Mammary epithelial cell (primary cell): ENCODE measurements at regions not wholly inside any gene's neighbourhood (a gene's known extent, or its start where the extent isn't known, plus 50 kb on each side); places are given as distances from the start of the nearest gene placed in this dataset.

Experiments used
- EZH2 ChIP-seq: IDR thresholded peaks from 2 replicates; pipeline ENCODE4 v1.6.1; 2012; ENCODE audit warnings: low read length, inconsistent platforms, borderline replicate concordance
- TF ChIP-seq, protein P1 (sequence below), 2 donors: IDR thresholded peaks in 1 of 2; conservative IDR thresholded peaks in 1 of 2; 2 replicates each; pipeline ENCODE4 v1.5.1; 2011 to 2012; ENCODE audit warnings: inconsistent platforms in 2 of 2, low read length in 2 of 2, mild to moderate bottlenecking in 2 of 2, control low read depth in 1 of 2, low read depth in 1 of 2; ENCODE audit not compliant: insufficient read depth in 1 of 2; ENCODE audit errors: extremely low read depth in 1 of 2

DNA sequence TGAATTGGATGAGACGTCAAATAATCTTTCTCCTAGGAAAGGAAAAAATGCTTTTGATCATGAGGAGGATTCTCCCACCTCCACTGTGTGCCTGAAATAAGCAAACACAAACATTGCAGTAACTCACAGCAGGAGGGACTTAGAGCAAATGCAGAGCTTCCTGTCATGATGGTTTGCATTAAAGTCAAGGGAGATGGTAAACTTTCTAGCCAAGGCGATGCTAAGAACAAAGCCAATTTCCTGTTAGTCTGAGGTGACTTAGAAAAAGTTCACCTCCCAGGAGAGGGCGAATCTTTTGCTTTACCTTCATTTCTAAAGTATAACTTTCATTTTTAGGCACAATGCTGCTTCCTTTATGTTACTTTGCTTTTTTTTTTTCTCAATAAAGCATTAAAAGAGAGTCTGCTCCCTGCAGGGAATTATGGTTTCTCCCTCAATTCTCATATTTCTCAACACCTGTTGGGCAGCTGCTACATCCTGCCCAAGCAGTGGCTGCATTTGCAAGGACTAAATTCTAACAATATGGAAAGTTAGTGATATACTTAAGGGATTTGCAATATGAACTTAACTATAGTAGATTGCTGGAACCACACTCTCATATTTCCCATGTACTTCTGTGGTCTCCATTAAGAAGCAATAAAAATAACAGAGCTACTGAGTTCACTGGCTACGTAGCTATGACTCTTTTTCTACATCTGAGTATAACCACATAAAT is 175.6 kb downstream of the PCTP start:
- TF ChIP-seq, protein P1, sequence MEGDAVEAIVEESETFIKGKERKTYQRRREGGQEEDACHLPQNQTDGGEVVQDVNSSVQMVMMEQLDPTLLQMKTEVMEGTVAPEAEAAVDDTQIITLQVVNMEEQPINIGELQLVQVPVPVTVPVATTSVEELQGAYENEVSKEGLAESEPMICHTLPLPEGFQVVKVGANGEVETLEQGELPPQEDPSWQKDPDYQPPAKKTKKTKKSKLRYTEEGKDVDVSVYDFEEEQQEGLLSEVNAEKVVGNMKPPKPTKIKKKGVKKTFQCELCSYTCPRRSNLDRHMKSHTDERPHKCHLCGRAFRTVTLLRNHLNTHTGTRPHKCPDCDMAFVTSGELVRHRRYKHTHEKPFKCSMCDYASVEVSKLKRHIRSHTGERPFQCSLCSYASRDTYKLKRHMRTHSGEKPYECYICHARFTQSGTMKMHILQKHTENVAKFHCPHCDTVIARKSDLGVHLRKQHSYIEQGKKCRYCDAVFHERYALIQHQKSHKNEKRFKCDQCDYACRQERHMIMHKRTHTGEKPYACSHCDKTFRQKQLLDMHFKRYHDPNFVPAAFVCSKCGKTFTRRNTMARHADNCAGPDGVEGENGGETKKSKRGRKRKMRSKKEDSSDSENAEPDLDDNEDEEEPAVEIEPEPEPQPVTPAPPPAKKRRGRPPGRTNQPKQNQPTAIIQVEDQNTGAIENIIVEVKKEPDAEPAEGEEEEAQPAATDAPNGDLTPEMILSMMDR (conservative IDR thresholded peaks at IDR 0.05 in 1 of 2, IDR thresholded peaks at IDR 0.05 in 1 of 2; ENCODE audit: extremely low read depth in 1 of 2, insufficient read depth in 1 of 2, low read depth in 1 of 2, low read length in 2 of 2): no peak
- no peak for TF ChIP-seq EZH2
